Left ventricle myocardium superior (tissue), 1 donor: ENCODE measurements at regions not wholly inside any gene's neighbourhood (a gene's known extent, or its start where the extent isn't known, plus 50 kb on each side); places are given as distances from the start of the nearest gene placed in this dataset.

ENCODE experiments used
- ATAC-seq: fragments of 200-7000 bp; cut with Tn5 transposase; one replicate; pipeline ENCODE4 v1.9.1; 2020; ENCODE audit warnings: mild to moderate bottlenecking, moderate library complexity
- DNase-seq: peaks from one replicate; pipeline ENCODE4 v3.0.0-alpha.2; 2020
- intact Hi-C: fragments of 100-400 bp; cut with micrococcal nuclease; formaldehyde crosslinking; loops from one replicate; pipeline ENCODE4 v1.11.0; 2022
- donor health status: DM: no; HTN: yes; CAD: no; lungs with severe emphysema.

- intact Hi-C loops: no loop called here
- DNase-seq (no peak), ATAC-seq (no peak)
Measured at GRCh38 chr10:3900391-3900790, 115.4 kb upstream of the KLF6 start.

- intact Hi-C loops: no loop called here
- peak; percentile 21 for ATAC-seq
Measured at GRCh38 chr10:3898821-3899220, 113.8 kb upstream of the KLF6 start.

GRCh38 chr10:3897156-3897555 is 112.1 kb upstream of the KLF6 start:
- ATAC-seq (no peak), DNase-seq (no peak)
- intact Hi-C loops: no loop called here

More at GRCh38 chr10:3898821-3899220, 113.8 kb upstream of the KLF6 start:
- DNase-seq: no peak

GRCh38 chr10:3896161-3896560 is 111.2 kb upstream of the KLF6 start:
- ATAC-seq (no peak), DNase-seq (no peak)
- intact Hi-C loops: no loop called here

GRCh38 chr10:3895045-3895631 is 110.1 kb upstream of the KLF6 start:
- intact Hi-C loops: no loop called here
- DNase-seq (no peak), ATAC-seq (peak; percentile 25)

- ATAC-seq (no peak), DNase-seq (no peak)
- intact Hi-C loops: no loop called here
Measured at GRCh38 chr10:3893901-3894563, 109.0 kb upstream of the KLF6 start.

- ATAC-seq: no peak
- DNase-seq: no peak
- intact Hi-C loops: no loop called here
Measured at GRCh38 chr10:3892440-3893425, 107.7 kb upstream of the KLF6 start.

GRCh38 chr10:3891396-3891795 is 106.4 kb upstream of the KLF6 start:
- ATAC-seq (no peak), DNase-seq (no peak)
- intact Hi-C loops: no loop called here

- no peak for ATAC-seq
- no peak for DNase-seq
- intact Hi-C loops: no loop called here
Measured at GRCh38 chr10:3890602-3891352, 105.8 kb upstream of the KLF6 start.

- intact Hi-C loops: no loop called here
- no peak for ATAC-seq
- DNase-seq: no peak
Measured at GRCh38 chr10:3889961-3890522, 105.0 kb upstream of the KLF6 start.

GRCh38 chr10:3887885-3888476 is 103.0 kb upstream of the KLF6 start:
- intact Hi-C loops: no loop called here
- ATAC-seq (peak; percentile 13), DNase-seq (no peak)

GRCh38 chr10:3887404-3887803 is 102.4 kb upstream of the KLF6 start:
- ATAC-seq (no peak), DNase-seq (no peak)
- intact Hi-C loops: no loop called here

GRCh38 chr10:3886641-3887251 is 101.7 kb upstream of the KLF6 start:
- intact Hi-C loops: no loop called here
- ATAC-seq (peak; percentile 90), DNase-seq (no peak)

- DNase-seq (peak; percentile 79), ATAC-seq (peak; percentile 81)
- intact Hi-C loops: no loop called here
Measured at GRCh38 chr10:3886191-3886590, 101.2 kb upstream of the KLF6 start.

- ATAC-seq: no peak
- DNase-seq: no peak
- intact Hi-C loops: no loop called here
Measured at GRCh38 chr10:3882855-3883254, 97.8 kb upstream of the KLF6 start.

GRCh38 chr10:3881622-3882021 is 96.6 kb upstream of the KLF6 start:
- intact Hi-C loops: no loop called here
- ATAC-seq (no peak), DNase-seq (no peak)

- ATAC-seq (no peak), DNase-seq (no peak)
- intact Hi-C loops: no loop called here
Measured at GRCh38 chr10:3879073-3879472, 94.1 kb upstream of the KLF6 start.

GRCh38 chr10:3877211-3878000 is 92.4 kb upstream of the KLF6 start:
- intact Hi-C loops: no loop called here
- DNase-seq (no peak), ATAC-seq (peak; percentile 21)
